ENCODE measurements at regions not wholly inside any gene's neighbourhood (a gene's known extent, or its start where the extent isn't known, plus 50 kb on each side); places are given as distances from the start of the nearest gene placed in this dataset.

DNA sequence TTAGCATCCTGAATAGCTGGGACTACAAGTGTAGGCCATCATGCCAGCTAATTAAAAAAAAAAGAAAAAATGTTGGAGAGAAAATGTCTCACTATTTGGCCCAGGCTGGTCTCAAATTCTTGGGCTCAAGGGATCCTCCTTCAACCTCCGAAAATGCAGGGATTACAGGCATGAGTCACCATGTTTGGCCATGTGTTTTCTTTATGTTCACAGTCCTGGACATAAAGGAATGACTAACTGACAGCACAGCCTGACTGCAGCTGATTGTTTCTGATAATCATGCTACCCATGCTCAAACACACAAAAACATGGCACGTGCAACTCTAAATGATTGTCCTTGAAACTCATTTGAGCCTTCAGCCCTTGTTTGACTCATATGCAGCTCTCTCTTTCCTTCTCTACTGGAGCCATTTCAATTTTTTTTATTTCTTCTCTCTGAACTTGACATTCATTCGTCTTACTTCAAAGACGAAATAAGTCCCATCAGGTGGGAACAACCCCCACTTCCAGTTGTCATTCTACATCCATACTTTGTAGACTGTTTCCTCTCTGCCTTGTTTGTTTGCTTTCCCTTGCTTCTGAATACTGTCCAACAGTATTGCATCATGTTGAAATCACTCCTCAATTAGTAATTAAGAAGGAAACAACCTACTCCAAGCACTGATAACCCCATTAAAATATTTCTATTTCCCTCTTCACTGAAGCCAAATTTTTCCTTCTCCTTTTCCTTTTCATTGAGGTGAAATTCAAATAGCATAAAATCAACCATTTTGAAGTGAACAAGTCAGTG, 413.0 kb downstream of the BMP2 start:
- Histone ChIP-seq H3K9me3 (no peaks in the 10 kb centered on the region), H3K4me3 (no peak overlapping the region), H3K27me3 (no peaks in the 10 kb centered on the region), H3K36me3 (ENCODE audit: low read depth, missing control alignments) (no peaks in the 10 kb centered on the region), H3K27ac (no peak overlapping the region), H3K4me1 (no peaks in the 10 kb centered on the region)
- WGBS, 2 donors = 75 to 82% methylated on average over 4 of the region's 4 CpGs
- no peak for TF ChIP-seq POLR2A (IDR thresholded peaks at IDR 0.05)
- TF ChIP-seq, protein P1, sequence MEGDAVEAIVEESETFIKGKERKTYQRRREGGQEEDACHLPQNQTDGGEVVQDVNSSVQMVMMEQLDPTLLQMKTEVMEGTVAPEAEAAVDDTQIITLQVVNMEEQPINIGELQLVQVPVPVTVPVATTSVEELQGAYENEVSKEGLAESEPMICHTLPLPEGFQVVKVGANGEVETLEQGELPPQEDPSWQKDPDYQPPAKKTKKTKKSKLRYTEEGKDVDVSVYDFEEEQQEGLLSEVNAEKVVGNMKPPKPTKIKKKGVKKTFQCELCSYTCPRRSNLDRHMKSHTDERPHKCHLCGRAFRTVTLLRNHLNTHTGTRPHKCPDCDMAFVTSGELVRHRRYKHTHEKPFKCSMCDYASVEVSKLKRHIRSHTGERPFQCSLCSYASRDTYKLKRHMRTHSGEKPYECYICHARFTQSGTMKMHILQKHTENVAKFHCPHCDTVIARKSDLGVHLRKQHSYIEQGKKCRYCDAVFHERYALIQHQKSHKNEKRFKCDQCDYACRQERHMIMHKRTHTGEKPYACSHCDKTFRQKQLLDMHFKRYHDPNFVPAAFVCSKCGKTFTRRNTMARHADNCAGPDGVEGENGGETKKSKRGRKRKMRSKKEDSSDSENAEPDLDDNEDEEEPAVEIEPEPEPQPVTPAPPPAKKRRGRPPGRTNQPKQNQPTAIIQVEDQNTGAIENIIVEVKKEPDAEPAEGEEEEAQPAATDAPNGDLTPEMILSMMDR (IDR thresholded peaks at IDR 0.05) = no peak
- intact Hi-C loops (cut with DNase I; ENCODE audit: low total_unique reads) = no loop called here
- no peak for DNase-seq

DNA sequence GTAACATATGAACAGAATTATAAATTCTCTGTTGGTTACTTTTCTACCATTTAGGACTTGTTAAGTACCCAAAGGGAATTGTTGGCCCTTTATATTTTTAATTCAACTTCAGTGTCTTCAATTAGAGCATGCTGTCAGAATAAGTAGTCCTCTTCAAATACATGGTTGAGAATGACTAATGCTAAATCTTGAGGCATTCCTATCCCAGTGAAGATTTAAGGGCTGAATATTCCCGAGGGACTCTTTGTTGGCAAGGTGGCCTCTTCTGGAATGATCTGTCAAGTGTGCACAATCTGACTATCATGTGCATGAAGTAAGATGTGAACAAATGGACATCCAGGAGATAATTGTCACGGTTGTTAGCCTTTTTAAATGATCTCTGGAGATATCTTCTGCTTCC, 421.7 kb downstream of the BMP2 start:
- H3K4me1 ChIP-seq = no peaks in the 10 kb centered on the region
- no peaks in the 10 kb centered on the region for H3K27me3 ChIP-seq
- H3K27ac ChIP-seq = no peak overlapping the region
- TF ChIP-seq, protein P1 (IDR thresholded peaks at IDR 0.05) = no peak
- TF ChIP-seq POLR2A (IDR thresholded peaks at IDR 0.05) = no peak
- H3K9me3 ChIP-seq = no peaks in the 10 kb centered on the region
- H3K4me3 ChIP-seq = no peak overlapping the region
- intact Hi-C loops (cut with DNase I; ENCODE audit: low total_unique reads) = no loop called here
- no peaks in the 10 kb centered on the region for H3K36me3 ChIP-seq (ENCODE audit: low read depth, missing control alignments)
- 80 to 97% methylated on average over 2 of the region's 2 CpGs for WGBS, 2 donors
- DNase-seq = no peak

DNA sequence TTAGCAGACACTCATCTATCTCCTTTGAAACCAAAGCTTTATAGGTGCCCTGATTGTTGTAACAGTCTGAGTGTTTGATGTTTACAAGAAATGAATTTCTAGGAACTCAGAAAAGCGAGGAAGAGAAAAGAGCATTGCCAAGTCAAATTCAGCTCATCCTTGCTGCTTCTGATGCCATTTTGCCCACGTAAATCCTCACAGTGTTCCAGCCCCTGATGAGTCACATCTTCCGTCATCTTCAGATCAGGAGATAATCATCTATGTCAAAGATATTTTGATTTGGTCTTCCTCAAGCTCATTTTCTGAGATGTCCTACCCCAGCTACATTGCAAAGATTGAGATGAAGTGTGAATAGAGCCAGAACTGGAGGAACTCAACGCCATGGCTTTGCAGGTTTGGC, 426.2 kb downstream of the BMP2 start:
- intact Hi-C loops (cut with DNase I; ENCODE audit: low total_unique reads) = no loop called here
- 84 to 90% methylated on average over 4 of the region's 4 CpGs for WGBS, 2 donors
- TF ChIP-seq POLR2A (IDR thresholded peaks at IDR 0.05) = no peak
- TF ChIP-seq, protein P1 (IDR thresholded peaks at IDR 0.05) = no peak
- Histone ChIP-seq H3K4me3 (no peak overlapping the region), H3K27me3 (no peaks in the 10 kb centered on the region), H3K27ac (no peak overlapping the region), H3K36me3 (ENCODE audit: low read depth, missing control alignments) (no peaks in the 10 kb centered on the region), H3K9me3 (no peaks in the 10 kb centered on the region), H3K4me1 (no peaks in the 10 kb centered on the region)
- DNase-seq = no peak

DNA sequence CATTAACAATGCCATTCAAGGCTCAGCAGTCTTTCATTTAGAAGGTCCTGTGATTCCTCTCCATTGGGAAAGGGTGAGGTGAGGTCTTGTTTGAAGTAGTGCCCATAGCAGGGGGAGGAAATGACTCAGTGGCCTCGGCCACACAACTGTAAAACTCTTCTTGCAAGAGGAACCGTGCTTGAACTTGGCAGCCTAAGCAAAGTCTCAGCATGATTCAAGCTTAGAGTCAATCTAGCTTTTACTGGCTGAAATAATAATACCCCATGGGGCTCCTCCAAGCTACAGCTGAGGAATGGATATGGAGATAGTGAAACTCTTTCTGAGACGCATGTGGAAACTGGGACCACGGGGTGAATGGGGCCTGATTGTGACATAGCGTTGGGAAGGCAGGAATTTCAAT, 428.2 kb downstream of the BMP2 start:
- H3K9me3 ChIP-seq = no peaks in the 10 kb centered on the region
- no peak for TF ChIP-seq POLR2A (IDR thresholded peaks at IDR 0.05)
- TF ChIP-seq, protein P1 (IDR thresholded peaks at IDR 0.05) = no peak
- WGBS, 2 donors = 70 to 82% methylated on average over 5 of the region's 5 CpGs
- DNase-seq = no peak
- H3K27me3 ChIP-seq = no peaks in the 10 kb centered on the region
- no peaks in the 10 kb centered on the region for H3K36me3 ChIP-seq (ENCODE audit: low read depth, missing control alignments)
- no peaks in the 10 kb centered on the region for H3K4me1 ChIP-seq
- intact Hi-C loops (cut with DNase I; ENCODE audit: low total_unique reads) = no loop called here
- no peak overlapping the region for H3K4me3 ChIP-seq
- no peak overlapping the region for H3K27ac ChIP-seq

DNA sequence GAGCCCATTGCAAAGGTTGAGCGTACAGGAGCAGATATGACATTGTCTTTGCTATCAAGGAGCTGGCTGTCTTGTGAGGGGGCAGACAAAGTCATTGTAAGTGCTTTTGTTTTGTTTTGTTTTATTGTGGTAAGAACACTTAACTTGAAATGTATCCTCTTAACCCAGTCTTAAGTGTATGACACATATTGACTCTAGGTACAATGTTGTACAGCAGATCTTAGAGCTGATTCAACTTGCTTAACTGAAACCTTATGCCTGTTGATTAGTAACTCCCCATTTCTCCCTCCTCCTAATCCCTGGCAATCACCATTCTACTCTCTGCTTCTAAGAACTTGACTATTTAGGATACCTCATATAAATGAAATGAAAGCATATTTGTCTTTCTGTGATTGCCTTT, 429.0 kb downstream of the BMP2 start:
- intact Hi-C loops (cut with DNase I; ENCODE audit: low total_unique reads) = no loop called here
- 88 to 91% methylated on average over 1 of the region's 1 CpG for WGBS, 2 donors

More for the DNA sequence above, 429.0 kb downstream of the BMP2 start:
- H3K4me3 ChIP-seq = no peak overlapping the region
- TF ChIP-seq, protein P1 (IDR thresholded peaks at IDR 0.05) = no peak
- no peak for TF ChIP-seq POLR2A (IDR thresholded peaks at IDR 0.05)
- H3K4me1 ChIP-seq = no peaks in the 10 kb centered on the region
- H3K27ac ChIP-seq = no peak overlapping the region
- no peak for DNase-seq
- H3K36me3 ChIP-seq (ENCODE audit: low read depth, missing control alignments) = no peaks in the 10 kb centered on the region
- H3K9me3 ChIP-seq = no peaks in the 10 kb centered on the region
- H3K27me3 ChIP-seq = no peaks in the 10 kb centered on the region
